Prostate gland (tissue), 2 donors: ENCODE measurements at regions not wholly inside any gene's neighbourhood (a gene's known extent, or its start where the extent isn't known, plus 50 kb on each side); places are given as distances from the start of the nearest gene placed in this dataset.

ENCODE experiments used
- CTCF ChIP-seq, 4 experiments: fragments of 200-600 bp in 2 of 4; fragments of 450-650 bp in 2 of 4; sonication (generic) in 2 of 4; IDR thresholded peaks; 1 replicate in 3 of 4; 2 replicates in 1 of 4; pipeline ENCODE4 v1.5.1; 2016 to 2019; ENCODE audit warnings: antibody characterized with exemption in 4 of 4, mild to moderate bottlenecking in 2 of 4, moderate library complexity in 2 of 4
- POLR2AphosphoS5 ChIP-seq: sonication (generic); formaldehyde crosslinking; IDR thresholded peaks from one replicate; pipeline ENCODE4 v1.6.1; 2017; ENCODE audit warnings: antibody characterized with exemption

GRCh38 chr5:125465703-125466102 lies 719.3 kb upstream of the ZNF608 start:
- TF ChIP-seq CTCF (IDR thresholded peaks at IDR 0.05): no peak
- TF ChIP-seq POLR2AphosphoS5: no peak
